Astrocyte (in vitro differentiated cells and primary cell): ENCODE measurements at regions not wholly inside any gene's neighbourhood (a gene's known extent, or its start where the extent isn't known, plus 50 kb on each side); places are given as distances from the start of the nearest gene placed in this dataset.

ENCODE experiments used
- DNase-seq: peaks from one replicate; pipeline ENCODE4 v3.0.0-alpha.2; 2010; ENCODE audit warnings: low read depth
- FAIRE-seq: peaks from 2 replicates; lab custom pipeline; 2011; peaks lifted over from hg19 to GRCh38; lab: Jason Lieb, UNC
- H2AFZ ChIP-seq: 2 replicates; pipeline ENCODE4 v1.6.0; 2012; ENCODE audit warnings: low read depth, low read length, inconsistent platforms
- H3K27ac ChIP-seq: 2 replicates; pipeline ENCODE4 v1.5.1; 2011; ENCODE audit warnings: low read depth, low read length, inconsistent platforms
- H3K27me3 ChIP-seq: 2 replicates; pipeline ENCODE4 v1.6.0; 2011; ENCODE audit warnings: low read length, inconsistent platforms; ENCODE audit not compliant: insufficient read depth
- H3K36me3 ChIP-seq: 2 replicates; pipeline ENCODE4 v1.5.1; 2011; ENCODE audit warnings: low read length, inconsistent platforms; ENCODE audit not compliant: insufficient read depth
- H3K4me1 ChIP-seq: 2 replicates; pipeline ENCODE4 v1.5.1; 2011; ENCODE audit warnings: low read length, inconsistent platforms; ENCODE audit not compliant: insufficient read depth
- H3K4me2 ChIP-seq: 2 replicates; pipeline ENCODE4 v1.6.0; 2012; ENCODE audit warnings: low read length, inconsistent platforms
- H3K4me3 ChIP-seq: 2 replicates; pipeline ENCODE4 v1.5.1; 2011; ENCODE audit warnings: low read depth, mild to moderate bottlenecking, low read length, inconsistent platforms; ENCODE audit not compliant: insufficient read depth
- H3K79me2 ChIP-seq: 2 replicates; pipeline ENCODE4 v1.6.0; 2012; ENCODE audit warnings: mild to moderate bottlenecking, low read length, inconsistent platforms; ENCODE audit not compliant: insufficient read depth
- H3K9ac ChIP-seq: 2 replicates; pipeline ENCODE4 v1.6.0; 2012; ENCODE audit warnings: mild to moderate bottlenecking, low read length, inconsistent platforms
- H3K9me3 ChIP-seq: 2 replicates; pipeline ENCODE4 v1.5.1; 2012; ENCODE audit warnings: low read depth, mild to moderate bottlenecking, low read length, inconsistent platforms; ENCODE audit not compliant: insufficient read depth
- H4K20me1 ChIP-seq: 2 replicates; pipeline ENCODE4 v1.6.0; 2012; ENCODE audit warnings: low read length, inconsistent platforms; ENCODE audit not compliant: insufficient read depth
- H3K27ac Mint-ChIP-seq: one replicate; pipeline ENCODE4 v1.8.0; 2021; ENCODE audit warnings: mild to moderate bottlenecking, mixed read lengths; ENCODE audit not compliant: unreplicated experiment
- H3K27me3 Mint-ChIP-seq: one replicate; pipeline ENCODE4 v1.8.0; 2021; ENCODE audit warnings: low read depth, mixed read lengths; ENCODE audit not compliant: unreplicated experiment
- H3K36me3 Mint-ChIP-seq: one replicate; pipeline ENCODE4 v1.8.0; 2021; ENCODE audit warnings: low read depth, mixed read lengths; ENCODE audit not compliant: unreplicated experiment
- H3K4me1 Mint-ChIP-seq: one replicate; pipeline ENCODE4 v1.8.0; 2021; ENCODE audit warnings: low read depth, mixed read lengths; ENCODE audit not compliant: unreplicated experiment
- H3K4me3 Mint-ChIP-seq: one replicate; pipeline ENCODE4 v1.8.0; 2021; ENCODE audit warnings: mild to moderate bottlenecking, moderate library complexity, mixed read lengths; ENCODE audit not compliant: unreplicated experiment
- H3K9me3 Mint-ChIP-seq: one replicate; pipeline ENCODE4 v1.8.0; 2021; ENCODE audit warnings: mild to moderate bottlenecking, mixed read lengths; ENCODE audit not compliant: unreplicated experiment
- CTCF ChIP-seq: IDR thresholded peaks from 2 replicates; pipeline ENCODE4 v1.5.1; 2011; ENCODE audit warnings: low read depth, mild to moderate bottlenecking, inconsistent platforms, low read length, moderate library complexity; ENCODE audit not compliant: insufficient read depth
- EZH2 ChIP-seq: IDR thresholded peaks from 2 replicates; pipeline ENCODE4 v1.6.1; 2012; ENCODE audit warnings: mild to moderate bottlenecking, low read length, inconsistent platforms; ENCODE audit not compliant: insufficient read depth

- H3K27ac ChIP-seq, result no peak overlapping the region
- Mint-ChIP-seq H3K4me1 (no peaks in the 10 kb centered on the region), H3K27me3 (no peaks in the 10 kb centered on the region), H3K4me3 (no peak overlapping the region), H3K27ac (no peak overlapping the region), H3K36me3 (no peaks in the 10 kb centered on the region), H3K9me3 (no peaks in the 10 kb centered on the region)
- TF ChIP-seq CTCF, result no peak
- TF ChIP-seq EZH2, result no peak
- DNase-seq (no peak), FAIRE-seq (no peak)
- no peak overlapping the region for H3K4me2 ChIP-seq
- no peak overlapping the region for H3K4me3 ChIP-seq
- H3K4me1 ChIP-seq, result no peaks in the 10 kb centered on the region
- H3K27me3 ChIP-seq, result no peaks in the 10 kb centered on the region
- no peaks in the 10 kb centered on the region for H3K9me3 ChIP-seq
- H3K9ac ChIP-seq, result no peak overlapping the region
- H3K36me3 ChIP-seq, result no peaks in the 10 kb centered on the region
- no peak overlapping the region for H2AFZ ChIP-seq
- no peaks in the 10 kb centered on the region for H4K20me1 ChIP-seq
- H3K79me2 ChIP-seq, result no peaks in the 10 kb centered on the region
Measured at GRCh38 chr7:21293771-21294170, 134.1 kb upstream of the SP4 start.

GRCh38 chr7:21299766-21300165 is 128.1 kb upstream of the SP4 start:
- Mint-ChIP-seq H3K4me3 (no peak overlapping the region), H3K4me1 (no peaks in the 10 kb centered on the region), H3K9me3 (no peaks in the 10 kb centered on the region), H3K36me3 (no peaks in the 10 kb centered on the region), H3K27me3 (no peaks in the 10 kb centered on the region), H3K27ac (no peak overlapping the region)
- H3K4me1 ChIP-seq, result no peaks in the 10 kb centered on the region
- H2AFZ ChIP-seq, result no peak overlapping the region
- no peaks in the 10 kb centered on the region for H3K36me3 ChIP-seq
- no peak overlapping the region for H3K9ac ChIP-seq
- FAIRE-seq (no peak), DNase-seq (no peak)
- no peaks in the 10 kb centered on the region for H3K9me3 ChIP-seq
- no peak overlapping the region for H3K27ac ChIP-seq
- TF ChIP-seq EZH2, result no peak
- TF ChIP-seq CTCF, result no peak
- no peaks in the 10 kb centered on the region for H4K20me1 ChIP-seq
- no peak overlapping the region for H3K4me3 ChIP-seq
- H3K79me2 ChIP-seq, result no peaks in the 10 kb centered on the region
- H3K27me3 ChIP-seq, result no peaks in the 10 kb centered on the region
- no peak overlapping the region for H3K4me2 ChIP-seq

GRCh38 chr7:21300692-21301091 is 127.2 kb upstream of the SP4 start:
- Mint-ChIP-seq H3K9me3 (no peaks in the 10 kb centered on the region), H3K27me3 (no peaks in the 10 kb centered on the region), H3K27ac (no peak overlapping the region), H3K4me3 (no peak overlapping the region), H3K4me1 (no peaks in the 10 kb centered on the region), H3K36me3 (no peaks in the 10 kb centered on the region)
- H3K9ac ChIP-seq, result no peak overlapping the region
- FAIRE-seq (no peak), DNase-seq (no peak)
- no peaks in the 10 kb centered on the region for H3K9me3 ChIP-seq
- H2AFZ ChIP-seq, result no peak overlapping the region
- H3K27me3 ChIP-seq, result no peaks in the 10 kb centered on the region
- no peaks in the 10 kb centered on the region for H3K79me2 ChIP-seq
- TF ChIP-seq EZH2 (no peak), CTCF (peak; percentile 10)
- no peak overlapping the region for H3K4me2 ChIP-seq
- no peaks in the 10 kb centered on the region for H4K20me1 ChIP-seq
- no peaks in the 10 kb centered on the region for H3K36me3 ChIP-seq
- no peaks in the 10 kb centered on the region for H3K4me1 ChIP-seq
- H3K27ac ChIP-seq, result no peak overlapping the region
- no peak overlapping the region for H3K4me3 ChIP-seq
